C4-2B (cell line): ENCODE measurements at regions not wholly inside any gene's neighbourhood (a gene's known extent, or its start where the extent isn't known, plus 50 kb on each side); places are given as distances from the start of the nearest gene placed in this dataset.

Experiments used
- CTCF ChIP-seq: fragments of 450-650 bp; conservative IDR thresholded peaks from 2 replicates; pipeline ENCODE4 v1.5.1; 2017; ENCODE audit warnings: mild to moderate bottlenecking
- ZFX ChIP-seq: fragments of 450-650 bp; IDR thresholded peaks from 2 replicates; pipeline ENCODE4 v1.6.1; 2017

GRCh38 chr10:111298031-111298430 lies 221.2 kb downstream of the ADRA2A start:
- TF ChIP-seq CTCF (no peak), ZFX (no peak)
